HG02981 (cell line): ENCODE measurements at regions not wholly inside any gene's neighbourhood (a gene's known extent, or its start where the extent isn't known, plus 50 kb on each side); places are given as distances from the start of the nearest gene placed in this dataset.
"Not testable (repeated sequence)": the region's sequence is repeated elsewhere in the genome, so short reads cannot be mapped to it uniquely, and the experiment has no call there.

Experiments
- ATAC-seq: cut with Tn5 transposase; IDR thresholded peaks from one replicate; pipeline ENCODE4 v1.9.1; 2021; ENCODE audit warnings: mild to moderate bottlenecking, moderate library complexity; ENCODE audit not compliant: unreplicated experiment

GRCh38 chr2:150859877-150860276 is 372.4 kb upstream of the RND3 start:
- no peak for ATAC-seq

DNA sequence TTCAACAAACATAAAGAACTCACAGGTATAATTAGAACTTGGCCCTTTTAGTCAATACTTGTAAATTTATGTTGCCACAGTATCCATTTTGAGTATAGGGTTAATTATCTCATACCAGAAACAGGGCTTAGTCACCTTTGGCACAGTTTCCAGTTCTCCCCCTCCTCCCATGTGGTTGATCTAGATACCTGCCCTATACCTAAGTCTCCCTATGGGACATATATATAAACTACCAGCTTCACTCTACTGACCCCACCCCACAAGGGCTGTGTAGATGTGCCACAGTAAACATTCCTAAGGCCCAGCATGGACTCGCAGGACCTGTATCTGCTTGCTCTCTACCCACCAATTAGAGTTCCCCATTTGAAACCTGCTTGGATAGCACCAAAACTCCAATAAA is 371.7 kb upstream of the RND3 start:
- ATAC-seq = no peak

GRCh38 chr2:150858382-150858781 is 370.9 kb upstream of the RND3 start:
- no peak for ATAC-seq

DNA sequence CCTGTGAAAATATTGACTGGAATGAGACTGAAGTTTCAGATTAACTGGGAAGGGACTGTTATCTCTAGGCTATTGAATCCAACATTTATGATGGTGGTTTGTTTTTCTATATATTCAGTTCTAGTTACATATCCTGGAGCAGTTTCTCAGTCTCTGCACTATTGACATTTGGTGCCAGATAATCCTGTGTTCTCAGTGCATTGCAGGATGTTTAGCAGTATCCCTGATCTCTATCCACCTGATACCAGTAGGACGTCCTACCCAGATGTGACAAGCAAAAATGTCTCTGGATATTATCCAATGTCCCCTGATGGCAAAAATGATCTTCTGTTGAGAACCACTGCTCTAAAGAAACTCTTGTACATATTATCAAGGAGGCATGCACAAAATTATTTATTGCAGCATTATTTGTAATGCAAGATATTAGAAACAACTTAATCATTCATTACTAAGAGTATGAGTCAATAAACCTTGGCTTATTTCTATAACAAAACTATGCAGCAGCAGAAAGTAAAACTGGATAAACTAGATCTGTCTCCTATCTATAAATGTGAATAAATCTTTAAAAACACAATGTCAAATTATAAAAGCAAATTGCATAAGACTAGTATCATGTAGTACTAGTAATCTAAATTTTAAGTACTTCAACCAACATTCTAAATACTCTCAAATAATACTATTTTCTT is 369.3 kb upstream of the RND3 start:
- no peak for ATAC-seq

- ATAC-seq = no peak
These were observed 365.8 kb upstream of the RND3 start for GRCh38 chr2:150853263-150853662.

DNA sequence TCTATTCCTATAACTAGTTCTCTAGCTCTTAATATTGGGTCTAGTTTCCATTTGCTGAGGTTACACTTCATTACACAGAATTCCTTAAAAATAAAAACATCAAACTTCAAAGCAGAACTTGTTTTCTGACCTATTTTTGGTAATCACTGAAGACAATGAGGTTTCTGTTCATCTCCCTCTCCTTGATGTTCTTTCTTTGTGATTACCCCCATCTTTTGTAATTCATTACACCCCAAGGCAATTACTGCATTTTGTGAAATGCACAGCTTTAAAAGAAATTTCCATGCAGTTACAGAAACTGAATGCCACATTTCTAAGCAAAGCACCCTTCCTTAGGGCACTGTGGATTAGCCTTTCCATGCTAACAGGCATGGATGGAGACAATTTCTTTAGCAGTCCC is 363.2 kb upstream of the RND3 start:
- ATAC-seq = no peak

- no peak for ATAC-seq
These were observed 360.1 kb upstream of the RND3 start for GRCh38 chr2:150847578-150847977.

DNA sequence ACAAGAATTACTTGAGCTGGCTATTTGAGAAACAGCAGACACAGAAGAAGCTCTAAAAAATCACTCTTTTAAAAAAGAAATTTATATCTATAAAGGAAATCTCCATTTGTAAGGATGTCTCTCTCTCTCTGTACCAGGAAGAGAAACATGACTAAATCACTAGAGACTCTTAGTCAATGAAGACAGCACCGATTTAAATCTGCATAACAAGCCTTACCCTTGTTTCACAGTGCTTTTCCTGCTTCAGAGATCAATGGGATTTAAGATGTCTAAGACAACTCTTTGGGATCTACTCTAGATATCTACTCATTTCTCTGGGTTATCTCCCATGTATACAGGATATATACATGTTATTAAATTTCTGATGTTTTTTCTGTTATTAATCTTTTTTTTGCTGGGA is 359.2 kb upstream of the RND3 start:
- no peak for ATAC-seq

DNA sequence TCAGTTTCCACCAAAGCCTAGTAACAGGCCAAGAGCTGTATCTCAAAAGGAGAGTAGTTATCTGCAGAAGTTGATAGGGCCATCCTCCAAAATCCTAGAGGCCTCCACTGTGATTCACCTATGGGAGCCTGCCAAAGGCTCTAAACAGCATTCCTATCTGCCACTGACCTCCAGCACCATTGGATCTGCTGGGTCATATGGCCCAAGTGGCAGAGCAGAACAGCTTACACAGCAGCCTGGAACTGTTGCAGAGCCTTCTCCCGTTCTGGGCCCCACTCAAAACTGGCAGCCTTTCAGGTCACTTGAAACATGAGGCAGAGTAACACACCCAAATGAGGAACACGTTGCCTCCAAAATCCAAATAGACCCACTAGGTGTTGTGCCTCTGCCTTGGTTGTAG is 345.2 kb upstream of the RND3 start:
- no peak for ATAC-seq

GRCh38 chr2:150824118-150824517 is 336.7 kb upstream of the RND3 start:
- ATAC-seq = no peak

- no peak for ATAC-seq
These were observed 330.0 kb upstream of the RND3 start for GRCh38 chr2:150817422-150817821.

DNA sequence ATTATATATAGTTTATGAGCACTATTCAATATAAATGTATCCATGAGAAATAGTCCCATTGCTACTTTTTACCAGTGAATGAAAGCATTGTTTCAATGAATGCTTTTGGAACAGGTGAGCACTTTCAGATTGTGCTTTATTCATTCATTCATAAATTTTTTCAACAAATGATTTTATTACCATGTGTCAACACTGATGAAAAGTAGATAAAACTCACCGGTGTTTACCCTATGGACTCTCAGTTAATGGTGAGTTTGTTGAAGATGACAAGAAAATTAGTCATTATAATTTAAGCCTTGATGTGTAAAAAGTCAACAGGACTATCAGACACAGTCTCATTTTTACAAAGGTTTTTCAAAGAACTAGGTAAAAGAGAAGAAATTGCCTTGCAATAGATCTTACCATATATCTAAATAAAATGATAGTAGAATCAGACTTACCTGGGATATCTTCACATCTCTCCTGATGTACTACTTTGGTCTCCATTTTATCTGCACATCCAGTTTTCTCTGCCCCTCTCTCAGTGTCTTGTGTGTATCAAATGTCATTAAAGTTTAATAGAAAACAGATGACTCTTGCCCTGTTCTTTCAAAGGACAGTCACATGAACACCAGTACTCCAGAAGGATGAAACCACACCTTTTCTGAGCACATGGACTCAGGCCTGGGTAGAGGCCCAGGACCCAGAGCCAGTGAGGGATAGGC is 325.3 kb upstream of the RND3 start:
- no peak for ATAC-seq

GRCh38 chr2:150812066-150812465 is 324.6 kb upstream of the RND3 start:
- ATAC-seq = no peak

DNA sequence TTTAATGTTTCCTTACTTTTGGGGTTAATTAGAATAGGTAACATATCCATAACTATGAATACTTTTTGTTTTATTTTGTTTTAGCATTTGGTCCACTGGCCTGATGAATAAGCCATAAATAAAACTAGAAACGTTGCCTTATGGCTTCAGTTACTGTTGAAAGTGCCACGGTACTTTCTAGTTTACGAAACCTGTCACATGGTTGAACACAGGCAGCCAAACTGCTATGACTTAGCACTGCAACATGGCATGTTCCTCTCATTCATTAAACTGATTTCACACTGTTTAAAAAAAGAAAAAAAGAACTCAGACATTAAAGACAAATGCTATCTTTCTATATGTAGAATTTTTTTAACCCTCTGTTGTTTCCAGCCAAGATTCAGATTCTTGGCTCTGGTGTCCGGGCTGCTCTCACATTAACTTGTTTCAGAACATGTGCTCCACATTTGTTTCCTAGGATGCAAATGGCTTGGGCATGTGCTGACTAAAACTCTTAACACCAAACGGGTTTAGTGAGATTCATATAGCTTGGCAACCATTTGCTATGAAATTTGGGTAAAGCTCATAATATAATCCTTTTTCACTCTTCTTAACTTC is 323.9 kb upstream of the RND3 start:
- peak; percentile 65 for ATAC-seq

DNA sequence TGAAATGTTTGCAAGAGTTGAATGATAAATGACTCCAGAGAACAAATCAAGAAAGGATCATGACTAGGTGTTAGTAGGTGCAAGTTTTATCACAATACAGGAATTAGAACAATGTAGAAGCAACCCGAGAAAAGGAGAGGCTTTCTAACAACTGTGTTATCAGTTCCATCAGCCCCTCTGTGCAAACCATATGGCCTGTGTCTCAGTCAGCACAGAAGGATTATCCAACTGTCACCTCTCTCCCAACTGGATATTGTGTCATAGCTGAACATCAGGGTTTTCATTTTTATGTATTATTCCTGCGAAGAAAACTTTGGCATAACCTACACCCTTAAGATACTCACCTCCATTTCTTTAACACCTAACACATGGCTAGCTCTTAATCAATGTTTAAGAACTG is 321.6 kb upstream of the RND3 start:
- no peak for ATAC-seq

DNA sequence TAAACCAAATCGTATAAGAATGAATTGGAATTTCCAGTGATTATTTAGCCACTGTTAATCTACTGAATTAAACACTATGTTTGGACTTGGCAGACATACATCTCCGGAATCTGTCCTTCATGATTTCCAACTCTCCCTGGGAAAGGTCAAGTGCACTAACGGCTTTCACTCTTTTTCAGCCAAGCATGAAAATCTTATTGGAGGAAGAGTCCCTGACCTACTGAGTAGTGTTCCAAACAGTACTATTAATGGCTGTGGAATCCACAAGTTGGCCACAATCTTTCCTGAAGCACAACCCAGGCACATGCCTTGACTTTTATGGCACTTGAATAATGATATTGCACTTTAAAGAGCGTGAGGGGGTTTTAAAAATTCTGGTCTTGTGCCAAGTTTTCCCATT is 318.9 kb upstream of the RND3 start:
- ATAC-seq = no peak

GRCh38 chr2:150803689-150804398 is 316.4 kb upstream of the RND3 start:
- no peak for ATAC-seq

GRCh38 chr2:150802635-150803034 is 315.2 kb upstream of the RND3 start:
- ATAC-seq = no peak

- not testable (repeated sequence) for ATAC-seq
These were observed 308.8 kb upstream of the RND3 start for GRCh38 chr2:150796236-150796635.

DNA sequence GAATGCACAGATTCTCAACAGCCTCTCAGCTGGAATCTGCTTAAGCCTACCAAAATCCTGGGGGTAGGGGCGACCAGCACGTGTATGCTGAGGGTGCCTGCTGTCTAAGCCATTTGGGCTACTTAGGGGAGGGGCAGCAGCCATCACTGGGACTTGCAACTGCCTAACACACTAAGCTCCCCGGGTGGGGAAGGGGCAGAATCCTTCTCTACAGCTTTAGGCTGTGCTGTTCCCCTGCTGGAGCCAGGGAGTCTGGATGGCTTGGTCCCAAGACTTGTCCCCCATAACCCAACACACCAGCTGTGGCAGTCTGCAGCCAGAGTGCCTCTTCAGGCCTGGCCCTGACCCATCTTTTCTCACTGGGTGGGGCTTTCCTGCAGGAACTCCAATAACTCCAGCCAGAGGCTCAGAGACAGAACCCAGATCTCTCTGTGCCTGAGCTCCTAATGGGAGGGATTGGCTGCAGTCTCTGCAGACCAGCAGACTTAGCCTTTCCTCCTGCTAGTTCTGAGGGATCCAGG is 305.4 kb upstream of the RND3 start:
- ATAC-seq = no peak

- no peak for ATAC-seq
These were observed 304.1 kb upstream of the RND3 start for GRCh38 chr2:150791567-150791966.
